ENCODE measurements at regions not wholly inside any gene's neighbourhood (a gene's known extent, or its start where the extent isn't known, plus 50 kb on each side); places are given as distances from the start of the nearest gene placed in this dataset.

DNA sequence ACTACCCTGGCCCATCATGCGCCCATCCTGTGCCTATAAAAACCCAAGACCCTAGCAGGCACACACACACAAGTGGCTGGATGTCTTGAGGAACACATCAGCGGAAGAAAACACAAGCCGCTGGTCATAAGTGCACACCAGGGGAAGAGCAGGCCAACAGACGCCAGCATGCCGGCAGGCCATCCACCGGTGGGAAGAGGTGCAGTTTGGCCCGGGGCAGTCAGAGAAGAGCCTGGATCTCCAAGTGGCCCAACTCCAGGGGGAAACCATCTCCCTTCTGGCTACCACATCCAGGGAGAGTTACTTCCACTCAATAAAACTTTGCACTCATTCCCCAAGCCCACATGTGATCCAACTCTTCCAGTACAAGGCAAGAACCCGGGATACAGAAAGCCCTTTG, 2001.3 kb upstream of the NUDT12 start:
- Histone ChIP-seq H3K4me3 (no peak overlapping the region), H4K20me1 (ENCODE audit: insufficient read depth, poor library complexity, severe bottlenecking) (no peaks in the 10 kb centered on the region), H3K9me3 (ENCODE audit: low read depth) (no peaks in the 10 kb centered on the region), H3K4me2 (no peak overlapping the region), H3K27ac (no peak overlapping the region), H3K27me3 (no peaks in the 10 kb centered on the region), H3K4me1 (ENCODE audit: insufficient read depth) (no peaks in the 10 kb centered on the region), H3K9me2 (replicated peaks; ENCODE audit: insufficient read depth) (no peaks in the 10 kb centered on the region), H2AFZ (no peak overlapping the region), H3K79me2 (no peaks in the 10 kb centered on the region), H3K36me3 (replicated peaks; ENCODE audit: insufficient read depth, low read depth) (no peaks in the 10 kb centered on the region)
- 98% methylated on average over 8 of the region's 8 CpGs for WGBS (ENCODE audit: low lambda C conversion rate, missing lambda C conversion rate)
- TF ChIP-seq, protein P1, sequence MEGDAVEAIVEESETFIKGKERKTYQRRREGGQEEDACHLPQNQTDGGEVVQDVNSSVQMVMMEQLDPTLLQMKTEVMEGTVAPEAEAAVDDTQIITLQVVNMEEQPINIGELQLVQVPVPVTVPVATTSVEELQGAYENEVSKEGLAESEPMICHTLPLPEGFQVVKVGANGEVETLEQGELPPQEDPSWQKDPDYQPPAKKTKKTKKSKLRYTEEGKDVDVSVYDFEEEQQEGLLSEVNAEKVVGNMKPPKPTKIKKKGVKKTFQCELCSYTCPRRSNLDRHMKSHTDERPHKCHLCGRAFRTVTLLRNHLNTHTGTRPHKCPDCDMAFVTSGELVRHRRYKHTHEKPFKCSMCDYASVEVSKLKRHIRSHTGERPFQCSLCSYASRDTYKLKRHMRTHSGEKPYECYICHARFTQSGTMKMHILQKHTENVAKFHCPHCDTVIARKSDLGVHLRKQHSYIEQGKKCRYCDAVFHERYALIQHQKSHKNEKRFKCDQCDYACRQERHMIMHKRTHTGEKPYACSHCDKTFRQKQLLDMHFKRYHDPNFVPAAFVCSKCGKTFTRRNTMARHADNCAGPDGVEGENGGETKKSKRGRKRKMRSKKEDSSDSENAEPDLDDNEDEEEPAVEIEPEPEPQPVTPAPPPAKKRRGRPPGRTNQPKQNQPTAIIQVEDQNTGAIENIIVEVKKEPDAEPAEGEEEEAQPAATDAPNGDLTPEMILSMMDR (IDR thresholded peaks at IDR 0.05; ENCODE audit: poor library complexity) = no peak
- TF ChIP-seq EZH2 (IDR thresholded peaks at IDR 0.05; ENCODE audit: borderline replicate concordance) = no peak
- TF ChIP-seq EZH2phosphoT487 (IDR thresholded peaks at IDR 0.05; ENCODE audit: low read depth, severe bottlenecking, unreplicated experiment) = no peak
- no peak for DNase-seq (ENCODE audit: low spot score)

DNA sequence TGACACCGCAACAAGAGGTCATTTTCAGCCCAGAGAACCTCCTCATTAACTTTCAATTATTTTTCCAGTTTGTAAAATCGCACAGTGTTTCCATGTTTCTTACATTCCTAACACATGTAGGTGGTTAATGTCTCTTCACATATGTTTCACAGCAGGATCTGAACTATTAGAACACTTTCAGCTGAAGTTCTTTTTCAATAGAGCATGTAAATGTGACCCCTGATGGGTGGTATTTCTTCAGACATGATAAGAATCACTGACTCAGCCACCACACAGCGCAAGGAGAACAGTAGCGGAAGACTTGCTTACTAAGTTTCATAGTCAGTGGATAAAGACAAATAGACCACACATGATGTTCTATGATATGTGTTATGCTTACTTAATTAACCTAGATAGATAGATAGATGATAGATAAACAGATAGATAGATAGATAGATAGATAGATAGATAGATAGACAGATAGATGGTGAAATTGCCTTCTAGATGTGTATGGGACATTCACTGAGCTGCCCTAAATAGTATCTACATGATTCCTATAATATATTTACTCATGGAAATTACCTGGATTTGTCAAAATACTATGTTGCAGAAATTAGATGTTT, 1992.1 kb upstream of the NUDT12 start:
- Histone ChIP-seq H3K27me3 (no peaks in the 10 kb centered on the region), H3K36me3 (replicated peaks; ENCODE audit: insufficient read depth, low read depth) (no peaks in the 10 kb centered on the region)
- WGBS (ENCODE audit: low lambda C conversion rate, missing lambda C conversion rate) = 85% methylated on average over 4 of the region's 4 CpGs

DNA sequence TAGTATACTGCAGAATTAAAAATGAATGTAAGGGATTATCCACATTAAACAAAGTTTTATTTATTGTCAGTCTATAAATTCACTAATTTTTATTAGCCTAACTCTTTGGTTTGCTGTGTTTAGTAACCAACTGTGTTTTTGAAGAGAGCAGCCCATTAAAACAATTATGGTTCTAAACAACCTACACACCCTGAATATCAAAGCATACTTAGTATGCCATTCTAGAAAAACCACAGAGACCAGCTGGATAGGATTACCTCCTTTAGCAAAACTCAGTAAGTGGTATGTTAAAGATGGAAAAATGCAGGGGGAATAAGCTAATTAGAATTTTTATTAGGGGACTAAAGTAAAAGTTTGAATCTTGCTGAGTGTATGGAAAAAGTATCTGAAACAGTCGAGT, 1981.7 kb upstream of the NUDT12 start:
- 53% methylated on average over 1 of the region's 1 CpG for WGBS (ENCODE audit: low lambda C conversion rate, missing lambda C conversion rate)

More for the DNA sequence above, 1992.1 kb upstream of the NUDT12 start:
- TF ChIP-seq, protein P1 (IDR thresholded peaks at IDR 0.05; ENCODE audit: poor library complexity) = no peak
- TF ChIP-seq EZH2phosphoT487 (IDR thresholded peaks at IDR 0.05; ENCODE audit: low read depth, severe bottlenecking, unreplicated experiment) = no peak
- no peak for TF ChIP-seq EZH2 (IDR thresholded peaks at IDR 0.05; ENCODE audit: borderline replicate concordance)
- Histone ChIP-seq H3K4me1 (ENCODE audit: insufficient read depth) (no peaks in the 10 kb centered on the region), H4K20me1 (ENCODE audit: insufficient read depth, poor library complexity, severe bottlenecking) (no peaks in the 10 kb centered on the region), H3K79me2 (no peaks in the 10 kb centered on the region), H3K9me2 (replicated peaks; ENCODE audit: insufficient read depth) (no peaks in the 10 kb centered on the region), H3K27ac (no peak overlapping the region), H3K4me2 (no peak overlapping the region), H3K4me3 (no peak overlapping the region), H3K9me3 (ENCODE audit: low read depth) (no peaks in the 10 kb centered on the region), H2AFZ (no peak overlapping the region)
- no peak for DNase-seq (ENCODE audit: low spot score)

DNA sequence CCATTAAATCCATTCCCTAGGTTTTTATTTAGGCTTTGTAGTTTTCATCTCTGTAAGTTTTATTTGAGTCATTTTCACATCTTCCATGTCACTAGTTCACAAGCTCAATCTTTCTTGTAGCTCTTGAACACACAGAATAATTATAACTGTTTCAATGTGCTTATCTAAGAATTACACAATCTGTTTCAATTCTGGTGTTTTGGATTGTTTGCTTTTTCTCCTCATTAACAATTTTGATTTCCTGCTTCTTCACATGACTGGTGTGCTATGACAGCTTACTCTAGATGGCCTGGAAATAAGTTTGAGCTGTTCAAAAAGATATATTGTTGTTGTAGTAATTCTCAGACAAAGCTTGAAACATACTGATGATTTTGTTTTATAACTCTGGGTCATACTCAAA, 1974.1 kb upstream of the NUDT12 start:
- H3K4me3 ChIP-seq = no peak overlapping the region
- no peak overlapping the region for H3K4me2 ChIP-seq
- no peaks in the 10 kb centered on the region for H3K9me3 ChIP-seq (ENCODE audit: low read depth)
- TF ChIP-seq EZH2 (IDR thresholded peaks at IDR 0.05; ENCODE audit: borderline replicate concordance) (no peak), EZH2phosphoT487 (IDR thresholded peaks at IDR 0.05; ENCODE audit: low read depth, severe bottlenecking, unreplicated experiment) (no peak)
- TF ChIP-seq, protein P1 (IDR thresholded peaks at IDR 0.05; ENCODE audit: poor library complexity) = no peak
- no peaks in the 10 kb centered on the region for H3K4me1 ChIP-seq (ENCODE audit: insufficient read depth)
- no peak overlapping the region for H3K27ac ChIP-seq
- no peaks in the 10 kb centered on the region for H4K20me1 ChIP-seq (ENCODE audit: insufficient read depth, poor library complexity, severe bottlenecking)
- H3K79me2 ChIP-seq = no peaks in the 10 kb centered on the region
- DNase-seq (ENCODE audit: low spot score) = no peak
- H2AFZ ChIP-seq = no peak overlapping the region
- H3K36me3 ChIP-seq (replicated peaks; ENCODE audit: insufficient read depth, low read depth) = no peaks in the 10 kb centered on the region
- no peaks in the 10 kb centered on the region for H3K9me2 ChIP-seq (replicated peaks; ENCODE audit: insufficient read depth)
- H3K27me3 ChIP-seq = no peaks in the 10 kb centered on the region

More for the DNA sequence above, 1981.7 kb upstream of the NUDT12 start:
- Histone ChIP-seq H3K4me2 (no peak overlapping the region), H3K4me1 (ENCODE audit: insufficient read depth) (no peaks in the 10 kb centered on the region), H3K27ac (no peak overlapping the region), H3K27me3 (no peaks in the 10 kb centered on the region), H3K9me2 (replicated peaks; ENCODE audit: insufficient read depth) (no peaks in the 10 kb centered on the region), H2AFZ (no peak overlapping the region), H3K36me3 (replicated peaks; ENCODE audit: insufficient read depth, low read depth) (no peaks in the 10 kb centered on the region), H3K9me3 (ENCODE audit: low read depth) (no peaks in the 10 kb centered on the region), H3K79me2 (no peaks in the 10 kb centered on the region), H4K20me1 (ENCODE audit: insufficient read depth, poor library complexity, severe bottlenecking) (no peaks in the 10 kb centered on the region), H3K4me3 (no peak overlapping the region)
- TF ChIP-seq EZH2 (IDR thresholded peaks at IDR 0.05; ENCODE audit: borderline replicate concordance) = no peak
- TF ChIP-seq EZH2phosphoT487 (IDR thresholded peaks at IDR 0.05; ENCODE audit: low read depth, severe bottlenecking, unreplicated experiment) = peak; percentile 36
- no peak for DNase-seq (ENCODE audit: low spot score)
